HG03139 (cell line): ENCODE measurements at regions not wholly inside any gene's neighbourhood (a gene's known extent, or its start where the extent isn't known, plus 50 kb on each side); places are given as distances from the start of the nearest gene placed in this dataset.
"Not testable (repeated sequence)": the region's sequence is repeated elsewhere in the genome, so short reads cannot be mapped to it uniquely, and the experiment has no call there.

Experiments
- ATAC-seq: cut with Tn5 transposase; IDR thresholded peaks from one replicate; pipeline ENCODE4 v1.9.1; 2021; ENCODE audit not compliant: unreplicated experiment

- no peak for ATAC-seq
Observed at GRCh38 chr6:113018351-113019151, 671.4 kb downstream of the RFPL4B start.

- no peak for ATAC-seq
Observed at GRCh38 chr6:113019176-113019575, 672.0 kb downstream of the RFPL4B start.

DNA sequence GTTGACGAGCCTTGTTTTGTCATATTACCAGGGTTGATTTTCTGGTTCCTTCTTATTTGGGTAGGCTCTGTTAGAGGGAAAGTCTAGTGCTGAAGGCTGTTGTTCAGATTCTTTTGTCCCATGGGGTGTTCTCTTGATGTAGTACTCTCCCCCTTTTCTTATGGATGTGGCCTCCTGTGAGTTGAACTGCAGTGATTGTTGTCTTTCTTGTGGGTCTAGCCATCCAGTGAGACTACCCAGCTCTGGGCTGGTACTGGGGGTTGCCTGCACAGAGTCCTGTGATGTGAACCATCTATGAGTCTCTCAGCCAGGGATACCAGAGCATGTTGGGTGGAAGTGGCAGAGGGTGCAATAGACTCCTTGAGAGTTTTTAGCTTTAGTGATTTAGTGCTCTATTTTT, 680.6 kb downstream of the RFPL4B start:
- no peak for ATAC-seq

DNA sequence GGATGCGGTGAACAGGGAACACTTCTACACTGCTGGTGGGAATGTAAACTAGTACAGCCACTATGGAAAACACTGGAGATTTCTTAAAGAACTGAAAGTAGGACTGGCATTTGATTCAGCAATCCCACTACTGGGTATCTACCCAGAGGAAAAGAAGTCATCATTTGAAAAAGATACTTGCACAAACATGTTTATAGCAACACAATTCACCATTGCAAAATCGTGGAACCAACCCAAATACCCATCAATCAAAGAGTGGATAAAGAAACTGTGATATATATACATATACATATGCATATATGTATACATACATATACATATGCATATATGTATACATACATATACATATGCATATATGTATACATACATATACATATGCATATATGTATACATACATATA, 682.0 kb downstream of the RFPL4B start:
- ATAC-seq: not testable (repeated sequence)

GRCh38 chr6:113031591-113032238, 684.6 kb downstream of the RFPL4B start:
- ATAC-seq: no peak

- ATAC-seq: no peak
Observed at GRCh38 chr6:113039005-113039404, 691.9 kb downstream of the RFPL4B start.

GRCh38 chr6:113047148-113047547, 700.0 kb downstream of the RFPL4B start:
- ATAC-seq: no peak

- ATAC-seq: no peak
Observed at GRCh38 chr6:113047932-113048331, 700.8 kb downstream of the RFPL4B start.

DNA sequence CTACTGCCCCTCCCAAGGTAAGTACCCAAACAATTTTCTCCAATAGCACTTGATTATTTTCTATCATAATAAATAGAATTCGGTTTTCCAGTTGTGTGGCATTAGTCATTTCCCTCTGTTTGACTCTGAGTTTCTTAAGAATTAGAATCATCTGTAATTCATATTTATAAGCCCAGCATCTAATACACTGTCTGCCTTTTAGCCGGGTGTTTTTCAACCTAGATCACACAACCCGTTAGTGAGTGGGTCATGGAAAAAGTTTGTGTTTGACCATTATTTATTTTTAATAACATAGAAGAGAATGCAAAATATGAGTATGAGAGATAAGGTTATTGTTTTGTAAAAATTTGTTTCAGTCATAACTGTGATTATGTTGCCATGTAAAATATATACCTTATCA, 701.6 kb downstream of the RFPL4B start:
- ATAC-seq: no peak

GRCh38 chr6:113049190-113049589, 702.1 kb downstream of the RFPL4B start:
- no peak for ATAC-seq

DNA sequence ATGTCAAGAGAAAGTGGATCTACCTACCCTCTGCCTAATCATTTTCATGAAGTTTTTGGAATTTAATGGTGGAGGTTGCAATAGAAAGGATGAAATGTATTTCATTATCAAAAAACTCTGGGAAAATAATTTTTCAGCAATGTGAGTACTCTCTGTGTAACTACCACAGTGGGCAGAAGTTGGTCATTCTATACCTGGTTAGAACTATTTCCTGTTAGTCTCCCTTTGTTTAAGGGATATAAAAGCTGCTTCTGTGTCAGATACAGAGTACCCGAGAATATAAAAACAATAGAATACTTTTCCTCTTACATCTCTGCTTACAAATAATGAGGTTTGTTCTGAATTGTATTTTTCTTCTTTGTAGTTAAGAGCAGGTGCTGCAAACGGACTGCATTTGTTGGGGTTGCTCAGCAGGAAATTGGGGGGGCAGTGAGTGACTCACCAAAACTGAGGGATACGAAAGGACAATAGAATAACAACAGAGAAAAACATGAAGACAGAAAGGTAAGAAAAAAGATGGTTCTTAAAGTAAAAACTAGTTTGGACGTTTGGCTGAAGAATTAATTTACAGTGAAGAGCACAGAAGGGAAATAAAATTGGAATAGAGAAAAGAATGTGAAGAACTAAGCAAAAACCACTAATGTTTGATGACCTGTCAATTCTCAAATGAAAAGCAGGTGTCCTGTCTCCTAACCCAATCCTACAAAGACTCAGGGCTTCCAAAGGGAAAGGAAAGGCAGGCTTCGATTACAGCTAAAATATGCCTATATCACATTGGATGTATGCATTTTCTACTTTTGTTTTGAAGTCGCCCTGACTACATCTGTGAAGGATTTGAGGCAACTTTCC, 703.1 kb downstream of the RFPL4B start:
- ATAC-seq: no peak

- ATAC-seq: no peak
Observed at GRCh38 chr6:113050979-113051378, 703.8 kb downstream of the RFPL4B start.

GRCh38 chr6:113052506-113052905, 705.4 kb downstream of the RFPL4B start:
- no peak for ATAC-seq

DNA sequence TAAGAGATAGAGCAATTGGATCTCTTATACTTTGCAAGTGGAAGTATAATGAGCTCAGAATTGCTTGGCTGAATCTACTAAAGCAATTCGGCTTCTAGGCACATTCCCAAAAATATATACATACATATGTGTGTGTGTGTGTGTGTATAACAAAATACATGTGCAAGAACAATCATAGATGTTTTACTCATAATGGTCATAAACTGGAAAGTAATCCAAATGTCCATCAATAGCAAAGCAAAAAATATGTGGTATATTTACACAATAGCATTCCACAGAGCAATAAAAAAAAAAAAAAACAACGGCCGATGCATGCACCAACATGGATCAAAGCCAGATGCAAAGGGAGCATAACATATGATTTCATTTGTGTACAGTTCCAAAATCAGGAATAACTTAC, 707.9 kb downstream of the RFPL4B start:
- ATAC-seq: no peak

DNA sequence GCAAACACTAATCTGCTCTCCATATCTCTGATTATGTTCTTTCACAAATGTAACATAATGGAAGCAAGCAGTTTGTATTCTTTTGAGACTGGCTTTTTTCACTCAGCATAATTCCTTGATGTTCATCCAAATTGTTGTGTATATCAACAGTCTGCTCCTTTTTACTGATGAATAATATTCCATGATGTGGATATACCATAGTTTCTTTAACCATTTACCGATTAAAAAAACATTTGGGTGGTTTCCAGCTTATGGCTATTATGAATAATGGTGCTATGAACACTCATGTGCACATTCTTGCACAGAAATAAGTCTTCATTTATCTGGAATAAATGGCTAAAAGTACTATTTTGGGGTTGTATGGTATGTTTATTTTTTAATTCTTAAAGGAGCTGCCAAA, 708.9 kb downstream of the RFPL4B start:
- no peak for ATAC-seq

DNA sequence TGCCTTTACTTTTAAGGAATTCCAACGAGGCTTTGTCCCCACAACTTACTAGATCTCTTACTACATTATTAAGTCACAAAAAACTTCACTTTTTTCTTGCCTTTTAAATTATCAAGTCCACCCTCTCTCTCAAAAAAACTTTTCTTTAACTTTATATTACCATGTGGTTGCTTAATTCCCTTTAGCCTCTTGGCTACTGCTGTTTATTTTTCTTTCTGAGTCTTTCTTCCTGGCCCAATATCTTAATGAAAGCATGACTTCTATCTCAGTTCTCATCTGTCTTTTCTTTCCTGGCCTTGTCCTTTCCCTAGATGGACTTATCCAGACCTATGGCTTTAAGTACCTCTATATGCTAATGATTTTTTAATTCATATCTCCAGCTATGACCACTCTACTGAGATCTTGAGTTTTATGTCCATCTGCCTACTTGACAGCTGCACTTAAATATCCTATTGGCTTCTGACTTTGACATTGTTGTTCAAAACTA, 710.5 kb downstream of the RFPL4B start:
- no peak for ATAC-seq

DNA sequence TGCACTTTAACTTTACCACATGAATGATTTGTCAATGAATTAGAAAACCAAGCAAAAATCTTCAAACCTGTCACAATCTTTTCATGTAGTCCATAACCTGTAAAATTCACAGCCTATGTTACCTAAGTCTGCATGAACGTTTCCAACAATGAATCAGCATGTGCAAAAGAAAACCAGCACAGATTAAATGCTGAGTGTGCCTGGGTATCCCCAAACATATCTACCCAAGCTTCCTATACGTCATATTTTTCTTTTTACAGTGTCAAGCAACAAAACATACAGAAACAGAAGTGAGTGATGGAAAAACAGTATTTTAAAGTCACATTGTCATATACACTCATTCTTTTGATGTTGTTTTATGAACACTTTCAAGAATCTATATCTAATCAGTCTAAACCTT, 713.5 kb downstream of the RFPL4B start:
- no peak for ATAC-seq

- no peak for ATAC-seq
Observed at GRCh38 chr6:113065611-113066010, 718.5 kb downstream of the RFPL4B start.

GRCh38 chr6:113067612-113068275, 720.6 kb downstream of the RFPL4B start:
- no peak for ATAC-seq

- ATAC-seq: no peak
Observed at GRCh38 chr6:113068570-113068969, 721.4 kb downstream of the RFPL4B start.

GRCh38 chr6:113070681-113071080, 723.6 kb downstream of the RFPL4B start:
- ATAC-seq: not testable (repeated sequence)
